Osteocyte (in vitro differentiated cells): ENCODE measurements at regions not wholly inside any gene's neighbourhood (a gene's known extent, or its start where the extent isn't known, plus 50 kb on each side); places are given as distances from the start of the nearest gene placed in this dataset.

ENCODE experiments used
- DNase-seq: peaks from one replicate; pipeline ENCODE4 v3.0.0; 2021; ENCODE audit warnings: mixed read lengths; ENCODE audit not compliant: unreplicated experiment; ENCODE audit errors: extremely low spot score
- H3K27ac Mint-ChIP-seq: one replicate; pipeline ENCODE4 v1.8.0; 2021; ENCODE audit warnings: mild to moderate bottlenecking, mixed read lengths; ENCODE audit not compliant: unreplicated experiment
- H3K27me3 Mint-ChIP-seq: one replicate; pipeline ENCODE4 v1.8.0; 2021; ENCODE audit warnings: mixed read lengths; ENCODE audit not compliant: unreplicated experiment
- H3K36me3 Mint-ChIP-seq: one replicate; pipeline ENCODE4 v1.8.0; 2021; ENCODE audit warnings: mixed read lengths; ENCODE audit not compliant: unreplicated experiment
- H3K4me1 Mint-ChIP-seq: one replicate; pipeline ENCODE4 v1.8.0; 2021; ENCODE audit warnings: mixed read lengths; ENCODE audit not compliant: unreplicated experiment
- H3K4me3 Mint-ChIP-seq: one replicate; pipeline ENCODE4 v1.8.0; 2021; ENCODE audit warnings: mild to moderate bottlenecking, moderate library complexity, mixed read lengths; ENCODE audit not compliant: unreplicated experiment
- H3K9me3 Mint-ChIP-seq: one replicate; pipeline ENCODE4 v1.8.0; 2021; ENCODE audit warnings: mixed read lengths; ENCODE audit not compliant: unreplicated experiment
- TF ChIP-seq, protein P1 (sequence below): fragments of 200-600 bp; sonication (generic); IDR thresholded peaks from 2 replicates; pipeline ENCODE4 v1.5.0; 2021; ENCODE audit warnings: antibody characterized with exemption, mild to moderate bottlenecking, moderate library complexity

DNA sequence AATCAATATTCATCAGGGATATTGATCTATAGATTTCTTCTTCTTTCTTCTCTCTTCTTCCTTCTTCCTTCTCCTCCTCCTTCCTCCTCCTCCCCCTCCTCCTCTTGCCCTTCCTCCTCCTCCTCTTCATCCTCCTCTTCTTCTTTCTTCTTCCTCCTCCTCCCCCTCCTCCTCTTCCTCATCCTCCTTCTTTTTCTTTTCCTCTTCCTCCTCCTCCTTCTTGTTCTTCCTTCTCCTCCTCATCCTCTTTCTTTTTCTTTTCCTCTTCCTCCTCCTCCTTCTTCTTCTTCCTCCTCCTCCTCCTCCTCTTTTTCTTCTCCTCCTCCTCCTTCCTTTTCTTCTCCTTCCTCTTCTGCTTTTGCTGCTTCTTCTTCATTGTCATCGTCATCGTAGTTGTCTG, 52.4 kb upstream of the SERINC1 start:
- H3K4me1 Mint-ChIP-seq: no peaks in the 10 kb centered on the region
- no peak for DNase-seq
- H3K4me3 Mint-ChIP-seq: no peak overlapping the region
- no peaks in the 10 kb centered on the region for H3K27me3 Mint-ChIP-seq
- H3K36me3 Mint-ChIP-seq: peaks cover 13% of the 10 kb centered on the region
- TF ChIP-seq, protein P1, sequence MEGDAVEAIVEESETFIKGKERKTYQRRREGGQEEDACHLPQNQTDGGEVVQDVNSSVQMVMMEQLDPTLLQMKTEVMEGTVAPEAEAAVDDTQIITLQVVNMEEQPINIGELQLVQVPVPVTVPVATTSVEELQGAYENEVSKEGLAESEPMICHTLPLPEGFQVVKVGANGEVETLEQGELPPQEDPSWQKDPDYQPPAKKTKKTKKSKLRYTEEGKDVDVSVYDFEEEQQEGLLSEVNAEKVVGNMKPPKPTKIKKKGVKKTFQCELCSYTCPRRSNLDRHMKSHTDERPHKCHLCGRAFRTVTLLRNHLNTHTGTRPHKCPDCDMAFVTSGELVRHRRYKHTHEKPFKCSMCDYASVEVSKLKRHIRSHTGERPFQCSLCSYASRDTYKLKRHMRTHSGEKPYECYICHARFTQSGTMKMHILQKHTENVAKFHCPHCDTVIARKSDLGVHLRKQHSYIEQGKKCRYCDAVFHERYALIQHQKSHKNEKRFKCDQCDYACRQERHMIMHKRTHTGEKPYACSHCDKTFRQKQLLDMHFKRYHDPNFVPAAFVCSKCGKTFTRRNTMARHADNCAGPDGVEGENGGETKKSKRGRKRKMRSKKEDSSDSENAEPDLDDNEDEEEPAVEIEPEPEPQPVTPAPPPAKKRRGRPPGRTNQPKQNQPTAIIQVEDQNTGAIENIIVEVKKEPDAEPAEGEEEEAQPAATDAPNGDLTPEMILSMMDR: no peak
- peaks cover 16% of the 10 kb centered on the region for H3K9me3 Mint-ChIP-seq
- no peak overlapping the region for H3K27ac Mint-ChIP-seq

DNA sequence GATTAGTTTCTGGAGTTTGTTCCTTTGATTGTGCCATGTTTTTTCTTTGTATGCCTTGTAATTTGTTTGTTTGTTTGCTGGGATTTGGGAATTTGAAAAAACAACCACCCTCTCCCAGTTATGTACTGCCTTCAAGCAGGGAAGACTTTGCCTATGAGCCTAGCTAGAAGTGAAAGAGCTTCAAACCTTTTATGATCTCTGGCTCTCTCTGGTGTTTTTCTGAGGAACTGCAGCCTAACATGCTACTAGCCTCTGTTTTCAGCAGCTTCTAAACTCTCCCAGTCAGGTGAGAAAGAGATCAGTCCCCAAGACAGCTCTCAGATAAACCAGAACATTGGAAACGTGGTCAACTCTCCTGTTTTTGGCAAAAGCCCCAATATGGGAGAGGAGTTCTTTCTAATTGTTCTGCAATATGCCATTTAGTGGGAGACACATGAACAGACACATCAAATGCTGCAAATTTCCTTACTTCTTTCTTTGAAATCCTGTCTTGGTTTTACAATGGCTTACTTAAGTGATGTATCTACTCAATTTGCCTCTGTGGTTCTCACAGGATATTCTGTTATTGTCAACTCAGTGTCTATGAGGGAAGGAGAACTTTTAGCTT, 58.9 kb upstream of the SERINC1 start:
- peaks cover 3% of the 10 kb centered on the region for H3K4me1 Mint-ChIP-seq
- no peak overlapping the region for H3K4me3 Mint-ChIP-seq
- H3K9me3 Mint-ChIP-seq: peaks cover 7% of the 10 kb centered on the region
- H3K36me3 Mint-ChIP-seq: peaks cover 11% of the 10 kb centered on the region
- H3K27me3 Mint-ChIP-seq: no peaks in the 10 kb centered on the region
- no peak for DNase-seq
- H3K27ac Mint-ChIP-seq: no peak overlapping the region
- TF ChIP-seq, protein P1: peak; percentile 84

DNA sequence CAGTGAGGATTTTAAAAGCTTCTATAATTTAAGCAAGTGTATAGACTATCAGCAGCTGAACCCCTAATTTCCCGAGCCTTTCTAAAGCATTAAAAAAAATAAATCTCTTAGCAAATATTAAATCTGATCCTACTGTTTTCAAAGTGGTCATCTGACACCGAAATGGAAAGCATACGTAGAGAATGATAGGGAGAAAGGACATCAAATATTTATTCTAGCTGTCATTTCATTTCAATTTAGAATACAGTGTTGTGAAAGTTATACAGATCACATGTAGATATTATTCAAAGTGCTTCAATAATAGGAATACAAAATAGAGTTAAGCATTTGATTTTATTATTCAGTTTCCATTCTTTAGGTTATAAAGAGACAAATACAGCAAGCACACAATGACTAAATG, 61.9 kb upstream of the PKIB start:
- Mint-ChIP-seq H3K27me3 (no peaks in the 10 kb centered on the region), H3K4me1 (peaks cover 8% of the 10 kb centered on the region), H3K9me3 (no peaks in the 10 kb centered on the region), H3K36me3 (peaks cover 15% of the 10 kb centered on the region), H3K4me3 (no peak overlapping the region), H3K27ac (no peak overlapping the region)
- TF ChIP-seq, protein P1: no peak
- no peak for DNase-seq

DNA sequence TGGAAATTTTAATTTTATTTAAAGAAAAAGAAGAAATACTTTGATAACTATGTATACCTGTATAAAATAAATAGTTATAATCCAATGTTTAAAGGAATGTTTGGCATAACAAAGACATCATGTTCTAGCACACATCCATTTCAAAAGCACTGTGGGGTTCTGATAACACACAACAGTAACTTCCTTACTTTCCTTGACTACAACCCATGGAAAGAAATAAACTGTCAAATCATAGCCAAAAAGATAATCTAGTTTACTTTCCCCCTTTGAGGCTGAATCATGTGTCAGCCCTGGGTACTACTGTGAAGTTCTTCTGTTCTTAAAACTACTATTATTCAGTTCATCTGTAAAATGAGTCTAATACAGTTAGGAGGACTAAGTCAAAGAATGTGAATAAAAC, 61.4 kb upstream of the PKIB start:
- DNase-seq: no peak
- peaks cover 15% of the 10 kb centered on the region for H3K36me3 Mint-ChIP-seq
- no peaks in the 10 kb centered on the region for H3K27me3 Mint-ChIP-seq
- H3K4me3 Mint-ChIP-seq: no peak overlapping the region
- TF ChIP-seq, protein P1: no peak
- no peaks in the 10 kb centered on the region for H3K9me3 Mint-ChIP-seq
- H3K27ac Mint-ChIP-seq: no peak overlapping the region
- H3K4me1 Mint-ChIP-seq: peaks cover 8% of the 10 kb centered on the region

DNA sequence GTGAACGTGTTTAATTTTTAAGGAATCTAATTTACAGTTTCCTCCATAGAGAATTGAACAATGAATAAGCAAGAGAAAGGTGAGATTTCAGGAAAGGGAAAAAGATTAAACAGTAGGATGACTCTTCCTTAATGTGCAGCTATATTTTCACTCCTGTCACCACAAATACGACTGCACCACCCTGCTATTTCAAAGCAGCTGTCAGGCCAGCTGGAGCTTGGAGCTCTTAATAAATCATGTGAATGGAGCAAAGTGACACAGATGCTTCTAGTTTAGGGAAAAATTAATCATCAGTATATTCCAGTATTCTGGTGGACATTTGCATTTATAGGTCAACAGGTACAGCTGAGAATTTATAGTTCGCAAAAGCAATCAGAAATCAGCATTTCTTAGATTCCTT, 56.5 kb upstream of the PKIB start:
- no peak overlapping the region for H3K27ac Mint-ChIP-seq
- H3K4me1 Mint-ChIP-seq: no peaks in the 10 kb centered on the region
- DNase-seq: no peak
- TF ChIP-seq, protein P1: no peak
- H3K27me3 Mint-ChIP-seq: no peaks in the 10 kb centered on the region
- no peaks in the 10 kb centered on the region for H3K9me3 Mint-ChIP-seq
- H3K4me3 Mint-ChIP-seq: no peak overlapping the region
- peaks cover 12% of the 10 kb centered on the region for H3K36me3 Mint-ChIP-seq
